Stimulated activated naive CD4-positive, alpha-beta T cell (primary cell): ENCODE measurements at regions not wholly inside any gene's neighbourhood (a gene's known extent, or its start where the extent isn't known, plus 50 kb on each side); places are given as distances from the start of the nearest gene placed in this dataset.
"Not testable (repeated sequence)": the region's sequence is repeated elsewhere in the genome, so short reads cannot be mapped to it uniquely, and the experiment has no call there.

Experiments
- DNase-seq, 6 experiments: peaks; one replicate each; lab custom pipeline; 2025; lab: John Stamatoyannopoulos, UW

GRCh38 chr6:141877275-141877983 lies 255.3 kb upstream of the GJE1 start:
- no peak for DNase-seq

- no peak for DNase-seq
These were observed 257.7 kb upstream of the GJE1 start for GRCh38 chr6:141874930-141875602.

GRCh38 chr6:141869509-141869908 lies 263.2 kb upstream of the GJE1 start:
- DNase-seq, result not testable (repeated sequence)

- DNase-seq, result no peak
These were observed 265.0 kb upstream of the GJE1 start for GRCh38 chr6:141867767-141868166.

GRCh38 chr6:141866731-141867497 lies 265.8 kb upstream of the GJE1 start:
- no peak for DNase-seq

GRCh38 chr6:141851063-141851462 lies 281.7 kb upstream of the GJE1 start:
- DNase-seq, result no peak

GRCh38 chr6:141848029-141848890 lies 284.5 kb upstream of the GJE1 start:
- no peak for DNase-seq

GRCh38 chr6:141846639-141847038 lies 286.1 kb upstream of the GJE1 start:
- DNase-seq, result no peak

GRCh38 chr6:141843178-141843834 lies 289.4 kb upstream of the GJE1 start:
- DNase-seq, result no peak

- no peak for DNase-seq
These were observed 299.6 kb upstream of the GJE1 start for GRCh38 chr6:141833001-141833655.

- DNase-seq, result no peak
These were observed 302.2 kb upstream of the GJE1 start for GRCh38 chr6:141830530-141830929.

GRCh38 chr6:141829566-141830360 lies 303.0 kb upstream of the GJE1 start:
- DNase-seq, result no peak

GRCh38 chr6:141824350-141824749 lies 308.4 kb upstream of the GJE1 start:
- DNase-seq, result no peak

- DNase-seq, result not testable (repeated sequence)
These were observed 317.7 kb upstream of the GJE1 start for GRCh38 chr6:141815039-141815438.

GRCh38 chr6:141809901-141810300 lies 322.8 kb upstream of the GJE1 start:
- no peak for DNase-seq

GRCh38 chr6:141808662-141809061 lies 324.1 kb upstream of the GJE1 start:
- no peak for DNase-seq

GRCh38 chr6:141800973-141801372 lies 331.8 kb upstream of the GJE1 start:
- not testable (repeated sequence) for DNase-seq

GRCh38 chr6:141790921-141791320 lies 341.8 kb upstream of the GJE1 start:
- no peak for DNase-seq

- DNase-seq, result no peak
These were observed 344.6 kb upstream of the GJE1 start for GRCh38 chr6:141788096-141788495.

- no peak for DNase-seq
These were observed 349.1 kb upstream of the GJE1 start for GRCh38 chr6:141783585-141783984.
